Naive B cell (primary cell): ENCODE measurements at regions not wholly inside any gene's neighbourhood (a gene's known extent, or its start where the extent isn't known, plus 50 kb on each side); places are given as distances from the start of the nearest gene placed in this dataset.

ENCODE experiments used
- ATAC-seq, 2 donors: fragments of 150-1000 bp; cut with Tn5 transposase; 2 replicates each; pipeline ENCODE4 v1.10.0; 2021; ENCODE audit warnings: low read depth in 2 of 2, mild to moderate bottlenecking in 2 of 2, moderate library complexity in 2 of 2
- DNase-seq: peaks from one replicate; pipeline ENCODE4 v3.0.0; 2022
- H3K27ac Mint-ChIP-seq, 6 donors: one replicate each; pipeline ENCODE4 v1.8.0; 2020 to 2022; ENCODE audit warnings: mild to moderate bottlenecking in 6 of 6, mixed read lengths in 6 of 6, moderate library complexity in 5 of 6, inconsistent platforms in 2 of 6
- H3K27me3 Mint-ChIP-seq, 3 donors: one replicate each; pipeline ENCODE4 v1.8.0; 2021 to 2022; ENCODE audit warnings: mixed read lengths in 3 of 3, mild to moderate bottlenecking in 1 of 3
- H3K36me3 Mint-ChIP-seq, 2 donors: one replicate each; pipeline ENCODE4 v1.8.0; 2020 to 2022; ENCODE audit warnings: mixed read lengths in 2 of 2, inconsistent platforms in 1 of 2, mild to moderate bottlenecking in 1 of 2
- H3K4me1 Mint-ChIP-seq, 3 donors: one replicate each; pipeline ENCODE4 v1.8.0; 2020 to 2022; ENCODE audit warnings: mixed read lengths in 3 of 3, inconsistent platforms in 1 of 3, mild to moderate bottlenecking in 1 of 3, moderate library complexity in 1 of 3
- H3K4me3 Mint-ChIP-seq, 8 donors: one replicate each; pipeline ENCODE4 v1.8.0; 2020 to 2022; ENCODE audit warnings: mild to moderate bottlenecking in 8 of 8, mixed read lengths in 8 of 8, moderate library complexity in 8 of 8, inconsistent platforms in 2 of 8
- H3K9me3 Mint-ChIP-seq, 7 donors: one replicate each; pipeline ENCODE4 v1.8.0; 2020 to 2022; ENCODE audit warnings: mixed read lengths in 7 of 7, mild to moderate bottlenecking in 5 of 7, inconsistent platforms in 2 of 7, moderate library complexity in 1 of 7

DNA sequence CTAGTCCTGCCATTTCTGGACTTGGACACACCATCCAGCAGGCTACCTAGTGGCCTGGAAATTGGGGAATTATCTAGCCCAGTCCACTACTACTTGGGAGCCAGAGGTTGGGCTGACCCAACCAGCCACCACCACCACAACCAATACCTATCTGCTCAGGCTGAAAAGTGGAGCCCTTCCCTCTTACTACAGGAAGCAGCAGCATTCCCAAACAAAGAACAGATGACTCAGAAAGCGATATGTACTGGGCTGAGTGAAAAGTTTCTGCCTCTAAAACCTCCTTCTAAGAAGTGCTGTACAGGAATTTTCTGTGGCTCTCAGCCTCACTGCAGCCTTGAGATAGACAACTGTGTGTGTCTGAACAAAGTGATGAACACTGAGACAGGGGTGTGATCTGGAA lies 279.4 kb downstream of the CDH10 start:
- Mint-ChIP-seq H3K27ac (no peak overlapping the region), H3K4me1 (no peaks in the 10 kb centered on the region), H3K27me3 (no peaks in the 10 kb centered on the region), H3K4me3 (no peak overlapping the region), H3K9me3 (peaks cover 2 to 19% (median 5%) of the 10 kb centered on the region in 7 donors), H3K36me3 (no peaks in the 10 kb centered on the region)
- DNase-seq (no peak), ATAC-seq (no peak)

- no peak overlapping the region for H3K4me3 Mint-ChIP-seq
- no peaks in the 10 kb centered on the region for H3K4me1 Mint-ChIP-seq
- no peaks in the 10 kb centered on the region for H3K36me3 Mint-ChIP-seq
- peaks cover 0 to 11% (median 3%) of the 10 kb centered on the region in 7 donors for H3K9me3 Mint-ChIP-seq
- no peak for DNase-seq
- H3K27ac Mint-ChIP-seq, result no peak overlapping the region
- no peaks in the 10 kb centered on the region for H3K27me3 Mint-ChIP-seq
- ATAC-seq, result no peak
Observed at GRCh38 chr5:24367216-24367615, 277.6 kb downstream of the CDH10 start.

GRCh38 chr5:24368115-24368514 lies 276.7 kb downstream of the CDH10 start:
- no peak overlapping the region for H3K4me3 Mint-ChIP-seq
- H3K4me1 Mint-ChIP-seq, result no peaks in the 10 kb centered on the region
- H3K27me3 Mint-ChIP-seq, result no peaks in the 10 kb centered on the region
- H3K9me3 Mint-ChIP-seq, result peaks cover 0 to 11% (median 3%) of the 10 kb centered on the region in 7 donors
- H3K27ac Mint-ChIP-seq, result no peak overlapping the region
- DNase-seq (no peak), ATAC-seq (no peak)
- H3K36me3 Mint-ChIP-seq, result no peaks in the 10 kb centered on the region

DNA sequence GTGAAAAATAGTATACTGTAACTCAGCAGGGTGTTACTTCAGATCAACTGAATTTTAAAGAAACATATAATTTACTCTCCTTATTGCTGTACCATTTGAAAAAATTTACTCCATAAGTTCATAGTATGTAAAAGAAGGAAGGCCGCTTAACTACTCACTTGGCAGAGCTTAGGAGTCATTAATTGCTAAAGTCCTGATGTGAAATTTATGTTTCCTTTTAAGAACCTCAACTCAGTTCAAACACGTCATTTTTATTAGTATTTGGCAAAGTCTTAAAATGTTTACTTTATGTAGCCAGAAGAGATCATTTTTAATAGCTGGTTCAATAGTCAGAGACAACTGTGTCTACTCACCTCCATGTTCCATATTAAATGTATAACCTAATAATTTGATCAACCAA lies 268.6 kb downstream of the CDH10 start:
- no peak overlapping the region for H3K27ac Mint-ChIP-seq
- H3K36me3 Mint-ChIP-seq, result no peaks in the 10 kb centered on the region
- H3K4me1 Mint-ChIP-seq, result no peaks in the 10 kb centered on the region
- H3K27me3 Mint-ChIP-seq, result no peaks in the 10 kb centered on the region
- H3K9me3 Mint-ChIP-seq, result peaks cover 0 to 6% (median 1%) of the 10 kb centered on the region in 7 donors
- H3K4me3 Mint-ChIP-seq, result no peak overlapping the region
- no peak for DNase-seq
- no peak for ATAC-seq

GRCh38 chr5:24376616-24377015 lies 268.2 kb downstream of the CDH10 start:
- Mint-ChIP-seq H3K4me3 (no peak overlapping the region), H3K36me3 (no peaks in the 10 kb centered on the region), H3K4me1 (no peaks in the 10 kb centered on the region), H3K27me3 (no peaks in the 10 kb centered on the region), H3K27ac (no peak overlapping the region), H3K9me3 (peaks cover 0 to 6% (median 1%) of the 10 kb centered on the region in 7 donors)
- DNase-seq (no peak), ATAC-seq (no peak)

- no peak overlapping the region for H3K27ac Mint-ChIP-seq
Observed at GRCh38 chr5:24381861-24382489, 262.8 kb downstream of the CDH10 start.

GRCh38 chr5:24385070-24385469 lies 259.7 kb downstream of the CDH10 start:
- no peak for DNase-seq
- ATAC-seq, result no peak
- Mint-ChIP-seq H3K9me3 (peaks cover 0 to 15% (median 4%) of the 10 kb centered on the region in 7 donors), H3K27me3 (no peaks in the 10 kb centered on the region), H3K27ac (no peak overlapping the region), H3K36me3 (no peaks in the 10 kb centered on the region), H3K4me1 (no peaks in the 10 kb centered on the region), H3K4me3 (no peak overlapping the region)

More at GRCh38 chr5:24381861-24382489, 262.8 kb downstream of the CDH10 start:
- ATAC-seq (no peak), DNase-seq (no peak)
- Mint-ChIP-seq H3K4me1 (no peaks in the 10 kb centered on the region), H3K4me3 (no peak overlapping the region), H3K36me3 (no peaks in the 10 kb centered on the region), H3K9me3 (peaks cover 0 to 3% (median under 1%) of the 10 kb centered on the region in 7 donors), H3K27me3 (no peaks in the 10 kb centered on the region)

- Mint-ChIP-seq H3K27me3 (no peaks in the 10 kb centered on the region), H3K36me3 (no peaks in the 10 kb centered on the region), H3K27ac (no peak overlapping the region), H3K4me3 (no peak overlapping the region), H3K4me1 (no peaks in the 10 kb centered on the region), H3K9me3 (peaks cover 0 to 15% (median 4%) of the 10 kb centered on the region in 7 donors)
- no peak for DNase-seq
- ATAC-seq, result no peak
Observed at GRCh38 chr5:24385617-24386016, 259.2 kb downstream of the CDH10 start.

- DNase-seq (no peak), ATAC-seq (no peak)
- H3K4me3 Mint-ChIP-seq, result no peak overlapping the region
- H3K4me1 Mint-ChIP-seq, result no peaks in the 10 kb centered on the region
- no peaks in the 10 kb centered on the region for H3K27me3 Mint-ChIP-seq
- H3K36me3 Mint-ChIP-seq, result no peaks in the 10 kb centered on the region
- H3K27ac Mint-ChIP-seq, result no peak overlapping the region
- peaks cover 0 to 15% (median 4%) of the 10 kb centered on the region in 7 donors for H3K9me3 Mint-ChIP-seq
Observed at GRCh38 chr5:24388448-24388847, 256.3 kb downstream of the CDH10 start.

- Mint-ChIP-seq H3K36me3 (no peaks in the 10 kb centered on the region), H3K9me3 (peaks cover 0 to 15% (median 7%) of the 10 kb centered on the region in 7 donors)
- ATAC-seq, result no peak
Observed at GRCh38 chr5:24389968-24390367, 254.8 kb downstream of the CDH10 start.

DNA sequence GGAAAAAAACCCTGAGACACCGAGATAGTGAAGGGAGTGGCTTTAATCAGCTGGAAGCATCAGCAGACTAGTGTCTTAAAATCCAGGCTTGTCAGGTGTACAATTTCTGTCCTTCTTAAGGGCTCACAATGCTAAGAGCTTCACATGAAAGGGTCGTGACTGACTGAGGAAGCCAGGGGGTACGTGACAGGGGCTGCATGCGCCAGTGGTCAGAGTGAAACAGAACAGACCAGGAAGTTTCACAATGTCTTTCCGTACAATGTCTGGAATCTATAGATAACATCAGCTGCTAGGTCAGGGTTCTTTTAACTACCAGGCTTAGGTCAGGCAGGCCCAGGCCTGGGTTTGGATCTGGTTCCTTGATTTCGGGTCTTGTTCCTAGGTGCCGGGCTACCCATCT lies 253.0 kb downstream of the CDH10 start:
- H3K9me3 Mint-ChIP-seq, result peaks cover 0 to 19% (median 7%) of the 10 kb centered on the region in 7 donors
- ATAC-seq, result no peak
- no peaks in the 10 kb centered on the region for H3K36me3 Mint-ChIP-seq
- no peak overlapping the region for H3K4me3 Mint-ChIP-seq
- H3K27ac Mint-ChIP-seq, result no peak overlapping the region
- no peaks in the 10 kb centered on the region for H3K27me3 Mint-ChIP-seq
- no peak for DNase-seq
- no peaks in the 10 kb centered on the region for H3K4me1 Mint-ChIP-seq

More at GRCh38 chr5:24389968-24390367, 254.8 kb downstream of the CDH10 start:
- no peaks in the 10 kb centered on the region for H3K4me1 Mint-ChIP-seq
- no peaks in the 10 kb centered on the region for H3K27me3 Mint-ChIP-seq
- H3K27ac Mint-ChIP-seq, result no peak overlapping the region
- H3K4me3 Mint-ChIP-seq, result no peak overlapping the region
- DNase-seq, result no peak

GRCh38 chr5:24397601-24398000 lies 247.2 kb downstream of the CDH10 start:
- no peak overlapping the region for H3K27ac Mint-ChIP-seq
- H3K27me3 Mint-ChIP-seq, result no peaks in the 10 kb centered on the region
- H3K4me1 Mint-ChIP-seq, result no peaks in the 10 kb centered on the region
- no peaks in the 10 kb centered on the region for H3K36me3 Mint-ChIP-seq
- H3K4me3 Mint-ChIP-seq, result no peak overlapping the region
- DNase-seq, result no peak
- ATAC-seq, result no peak
- peaks cover 3 to 31% (median 15%) of the 10 kb centered on the region in 7 donors for H3K9me3 Mint-ChIP-seq

DNA sequence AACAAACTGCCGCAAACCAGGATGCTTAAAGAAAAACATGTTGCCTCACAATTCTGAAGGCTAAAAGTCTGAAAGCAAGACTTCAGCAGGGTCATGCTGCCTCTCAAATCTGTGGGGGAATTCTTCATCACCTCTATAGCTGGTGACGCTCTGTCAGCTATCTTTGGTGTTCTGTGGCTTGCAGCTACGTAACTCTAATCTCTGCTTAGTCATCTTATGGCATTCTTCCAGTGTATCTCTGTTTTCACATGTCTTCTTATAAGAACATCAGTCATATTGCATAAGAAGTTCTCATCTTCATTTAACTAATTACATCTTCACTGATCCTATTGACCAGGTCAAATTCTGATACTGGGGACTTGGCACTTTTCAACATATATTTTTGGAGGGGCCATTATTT lies 243.0 kb downstream of the CDH10 start:
- Mint-ChIP-seq H3K9me3 (peaks cover 3 to 28% (median 14%) of the 10 kb centered on the region in 7 donors), H3K4me1 (no peaks in the 10 kb centered on the region), H3K27me3 (no peaks in the 10 kb centered on the region), H3K27ac (no peak overlapping the region), H3K36me3 (no peaks in the 10 kb centered on the region), H3K4me3 (no peak overlapping the region)
- DNase-seq (no peak), ATAC-seq (no peak)

GRCh38 chr5:24407466-24407865 lies 237.3 kb downstream of the CDH10 start:
- no peaks in the 10 kb centered on the region for H3K27me3 Mint-ChIP-seq
- H3K4me3 Mint-ChIP-seq, result no peak overlapping the region
- H3K36me3 Mint-ChIP-seq, result no peaks in the 10 kb centered on the region
- DNase-seq (no peak), ATAC-seq (no peak)
- no peak overlapping the region for H3K27ac Mint-ChIP-seq
- no peaks in the 10 kb centered on the region for H3K4me1 Mint-ChIP-seq
- H3K9me3 Mint-ChIP-seq, result peaks cover 0 to 5% (median 1%) of the 10 kb centered on the region in 7 donors

DNA sequence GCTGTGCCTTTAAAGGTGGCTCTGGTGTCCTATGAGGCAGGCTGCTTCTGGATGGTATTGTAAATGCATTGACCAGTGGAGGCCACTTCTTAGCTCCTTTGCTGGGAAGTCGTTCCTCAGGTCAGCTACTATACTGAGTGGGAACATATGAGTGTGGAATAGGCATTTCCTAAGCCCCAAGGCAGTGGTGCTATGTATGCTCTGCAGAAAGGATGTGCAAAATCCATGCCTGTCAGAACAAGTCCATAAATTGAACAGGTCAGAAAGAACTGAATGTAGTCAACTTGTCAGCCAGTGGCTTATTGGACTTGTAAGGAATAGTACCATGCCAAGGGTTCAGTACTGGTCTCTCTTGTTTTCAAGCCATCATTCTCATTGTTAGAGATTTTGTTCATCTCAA lies 216.4 kb downstream of the CDH10 start:
- Mint-ChIP-seq H3K9me3 (peaks cover 0 to 11% (median 3%) of the 10 kb centered on the region in 7 donors), H3K4me3 (no peak overlapping the region), H3K36me3 (no peaks in the 10 kb centered on the region), H3K27me3 (no peaks in the 10 kb centered on the region), H3K4me1 (no peaks in the 10 kb centered on the region), H3K27ac (no peak overlapping the region)
- DNase-seq (no peak), ATAC-seq (no peak)
